SK-N-SH (cell line): ENCODE measurements at regions not wholly inside any gene's neighbourhood (a gene's known extent, or its start where the extent isn't known, plus 50 kb on each side); places are given as distances from the start of the nearest gene placed in this dataset.

Source experiments
- CTCF ChIA-PET: fragments of 300-600, 350-600 bp; formaldehyde crosslinking; extraction: SDS; loops from one replicate; lab custom pipeline; 2021; lab: Yijun Ruan, JAX
- POLR2A ChIA-PET: fragments of 350-600 bp; sonication (Branson Sonifier 250); formaldehyde crosslinking; extraction: SDS; loops from one replicate; lab custom pipeline; 2020; ENCODE audit warnings: antibody characterized with exemption, inconsistent platforms; lab: Yijun Ruan, JAX
- DNase-seq: peaks from one replicate; pipeline ENCODE4 v3.0.0; 2012
- H2AFZ ChIP-seq: fragments of 200-600 bp; sonication (generic); 2 replicates; pipeline ENCODE4 v1.8.1; 2016; ENCODE audit warnings: antibody characterized with exemption, mild to moderate bottlenecking, low read depth
- H3F3A ChIP-seq: fragments of 200-600 bp; sonication (generic); replicated peaks from 2 replicates; pipeline ENCODE3; 2016; ENCODE audit warnings: antibody characterized with exemption, mild to moderate bottlenecking; ENCODE audit not compliant: insufficient read depth
- H3K27ac ChIP-seq, 2 experiments: fragments of 200-500 bp in 1 of 2; fragments of 200-600 bp in 1 of 2; sonication (Bioruptor generic) in 1 of 2; sonication (generic), shearing (Covaris generic) in 1 of 2; 2 replicates each; pipeline versions ENCODE4 v1.5.1 to v1.6.1; 2014 to 2016; ENCODE audit warnings: low read depth in 2 of 2, inconsistent platforms in 1 of 2, low read length in 1 of 2, mild to moderate bottlenecking in 1 of 2, mixed read lengths in 1 of 2
- H3K27me3 ChIP-seq: fragments of 200-600 bp; sonication (generic), shearing (Covaris generic); 2 replicates; pipeline ENCODE4 v1.6.1; 2016; ENCODE audit warnings: mixed run types; ENCODE audit not compliant: insufficient read depth
- H3K36me3 ChIP-seq, 2 experiments: fragments of 200-500 bp in 1 of 2; fragments of 200-600 bp in 1 of 2; sonication (Bioruptor generic) in 1 of 2; sonication (generic) in 1 of 2; replicated peaks in 1 of 2; 2 replicates each; pipeline versions ENCODE3 to v1.5.1; 2014 to 2016; ENCODE audit warnings: low read length in 1 of 2, mild to moderate bottlenecking in 1 of 2; ENCODE audit not compliant: insufficient read depth in 2 of 2, control insufficient read depth in 1 of 2
- H3K4me1 ChIP-seq, 2 experiments: fragments of 200-500 bp in 1 of 2; fragments of 200-600 bp in 1 of 2; sonication (Bioruptor generic) in 1 of 2; sonication (generic), shearing (Covaris generic) in 1 of 2; 2 replicates each; pipeline versions ENCODE4 v1.5.1 to v1.6.1; 2014 to 2016; ENCODE audit warnings: low read depth in 1 of 2, low read length in 1 of 2, mixed run types in 1 of 2; ENCODE audit not compliant: insufficient read depth in 2 of 2, control insufficient read depth in 1 of 2
- H3K4me2 ChIP-seq: fragments of 200-600 bp; sonication (generic), shearing (Covaris generic); 2 replicates; pipeline ENCODE4 v1.6.1; 2017; ENCODE audit warnings: mixed run types
- H3K4me3 ChIP-seq, 2 experiments: fragments of 200-500 bp in 1 of 2; fragments of 200-600 bp in 1 of 2; sonication (Bioruptor generic) in 1 of 2; sonication (generic), shearing (Covaris generic) in 1 of 2; 2 replicates each; pipeline versions ENCODE4 v1.5.1 to v1.8.1; 2014 to 2016; ENCODE audit warnings: low read depth in 2 of 2, inconsistent platforms in 1 of 2, low read length in 1 of 2, mild to moderate bottlenecking in 1 of 2, mixed read lengths in 1 of 2, moderate library complexity in 1 of 2
- H3K79me2 ChIP-seq: fragments of 200-600 bp; sonication (generic); 2 replicates; pipeline ENCODE4 v1.8.1; 2017; ENCODE audit warnings: mild to moderate bottlenecking; ENCODE audit not compliant: insufficient read depth
- H3K9ac ChIP-seq: fragments of 200-600 bp; sonication (generic); 2 replicates; pipeline ENCODE4 v1.6.1; 2017; ENCODE audit warnings: mixed run types
- H3K9me2 ChIP-seq: fragments of 200-600 bp; sonication (generic); 2 replicates; pipeline ENCODE4 v1.6.1; 2017; ENCODE audit warnings: mixed run types
- H3K9me3 ChIP-seq: fragments of 200-600 bp; sonication (generic); 2 replicates; pipeline ENCODE4 v1.6.1; 2017; ENCODE audit warnings: mixed run types, mild to moderate bottlenecking, moderate library complexity
- H4K20me1 ChIP-seq: fragments of 200-600 bp; sonication (generic); 2 replicates; pipeline ENCODE4 v1.6.1; 2017; ENCODE audit warnings: mild to moderate bottlenecking, mixed run types; ENCODE audit not compliant: insufficient read depth
- ELF1 ChIP-seq: IDR thresholded peaks from 2 replicates; pipeline ENCODE4 v1.4.0; 2012
- EZH2phosphoT487 ChIP-seq: fragments of 200-600 bp; sonication (generic); IDR thresholded peaks from 2 replicates; pipeline ENCODE4 v1.6.1; 2017; ENCODE audit warnings: low read depth, mixed run types, mild to moderate bottlenecking, antibody characterized with exemption, moderate library complexity, borderline replicate concordance
- FOSL2 ChIP-seq: IDR thresholded peaks from 2 replicates; pipeline ENCODE4 v1.4.0; 2012; ENCODE audit warnings: low read depth, mild to moderate bottlenecking, moderate library complexity, borderline replicate concordance
- FOXJ3 ChIP-seq: sonication (generic); formaldehyde crosslinking; IDR thresholded peaks from 2 replicates; pipeline ENCODE4 v1.5.1; 2020; ENCODE audit warnings: mild to moderate bottlenecking, missing genetic modification reagents
- GATA2 ChIP-seq: sonication (generic); formaldehyde crosslinking; IDR thresholded peaks from 2 replicates; pipeline ENCODE4 v1.5.0; 2020; ENCODE audit warnings: mild to moderate bottlenecking, missing genetic modification reagents
- MXI1 ChIP-seq: IDR thresholded peaks from 2 replicates; pipeline ENCODE4 v1.6.1; 2012; ENCODE audit warnings: mild to moderate bottlenecking, low read depth, low read length, improper control_type of control experiment
- NRF1 ChIP-seq: IDR thresholded peaks from 2 replicates; pipeline ENCODE4 v1.6.1; 2012; ENCODE audit warnings: low read depth, mild to moderate bottlenecking, low read length
- RAD21 ChIP-seq: IDR thresholded peaks from 2 replicates; pipeline ENCODE4 v1.6.1; 2012; ENCODE audit warnings: mild to moderate bottlenecking, low read length
- RCOR1 ChIP-seq: fragments of 150-350 bp; IDR thresholded peaks from 2 replicates; pipeline ENCODE4 v1.6.1; 2017; ENCODE audit warnings: antibody characterized with exemption, low read length
- RXRA ChIP-seq: IDR thresholded peaks from 2 replicates; pipeline ENCODE4 v1.4.0; 2012; ENCODE audit warnings: low read depth, mild to moderate bottlenecking, borderline replicate concordance
- SIN3A ChIP-seq: IDR thresholded peaks from 2 replicates; pipeline ENCODE4 v1.6.1; 2012; ENCODE audit warnings: low read depth, mild to moderate bottlenecking, low read length, moderate library complexity, borderline replicate concordance
- SMC3 ChIP-seq: IDR thresholded peaks from 2 replicates; pipeline ENCODE4 v1.6.1; 2012; ENCODE audit warnings: low read depth, low read length, improper control_type of control experiment
- TCF12 ChIP-seq: IDR thresholded peaks from 2 replicates; pipeline ENCODE4 v1.4.0; 2012
- TEAD4 ChIP-seq: IDR thresholded peaks from 2 replicates; pipeline ENCODE4 v1.4.0; 2012; ENCODE audit warnings: mild to moderate bottlenecking, borderline replicate concordance; ENCODE audit not compliant: insufficient read depth
- WGBS: methylation state at CpG from one replicate; pipeline ENCODE4 v1.1.6; 2017; ENCODE audit warnings: low lambda C conversion rate; 5-methylcytosine and 5-hydroxymethylcytosine counted together
- TF ChIP-seq, protein P1 (sequence below): IDR thresholded peaks from 2 replicates; pipeline ENCODE4; 2012
- TF ChIP-seq, protein P2 (sequence below): IDR thresholded peaks from 2 replicates; pipeline ENCODE4 v1.4.0; 2012; ENCODE audit warnings: low read depth, borderline replicate concordance
- TF ChIP-seq, protein P3 (sequence below): fragments of 150-350 bp; IDR thresholded peaks from 2 replicates; pipeline ENCODE4 v1.6.1; 2017; ENCODE audit warnings: antibody characterized with exemption, low read length, low read depth, borderline replicate concordance
- TF ChIP-seq, protein P4 (sequence below): IDR thresholded peaks from 2 replicates; pipeline ENCODE4 v1.4.0; 2012; ENCODE audit warnings: low read depth, borderline replicate concordance

DNA sequence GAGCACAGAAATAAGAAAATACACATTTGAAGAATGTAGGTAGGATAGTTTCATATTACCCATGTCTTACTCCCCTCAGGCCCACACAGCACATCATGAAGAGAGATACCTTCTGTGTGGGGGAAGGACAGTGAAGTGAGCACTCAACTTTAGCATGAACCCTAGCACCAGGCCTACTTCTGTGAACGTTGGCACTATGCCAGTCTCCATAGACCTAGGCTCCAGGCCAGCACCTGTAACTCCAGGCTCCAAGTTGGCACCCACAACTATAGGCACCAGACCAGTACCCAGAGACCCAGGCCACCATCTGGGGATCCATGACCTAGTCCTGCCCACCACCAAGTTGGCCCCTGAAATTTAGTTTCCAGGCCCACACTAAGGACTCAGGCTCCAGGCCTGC, 410.9 kb downstream of the INSC start:
- no peaks in the 10 kb centered on the region for H3F3A ChIP-seq
- no peaks in the 10 kb centered on the region for H3K79me2 ChIP-seq
- H3K36me3 ChIP-seq, result no peaks in the 10 kb centered on the region
- ChIA-PET CTCF (no interaction called here), POLR2A (no interaction called here)
- no peak for DNase-seq
- TF ChIP-seq TCF12 (no peak), FOXJ3 (CRISPR knock-in tag) (no peak), SIN3A (no peak)
- H3K9me2 ChIP-seq, result no peaks in the 10 kb centered on the region
- no peak overlapping the region for H3K4me3 ChIP-seq
- H4K20me1 ChIP-seq, result no peaks in the 10 kb centered on the region
- H3K9me3 ChIP-seq, result peaks cover 14% of the 10 kb centered on the region
- no peak overlapping the region for H3K9ac ChIP-seq
- H3K27ac ChIP-seq, result no peak overlapping the region
- WGBS, result 0% methylated on average over 1 of the region's 1 CpG
- no peaks in the 10 kb centered on the region for H3K27me3 ChIP-seq
- H3K4me1 ChIP-seq, result no peaks in the 10 kb centered on the region
- H2AFZ ChIP-seq, result no peak overlapping the region
- H3K4me2 ChIP-seq, result no peak overlapping the region

DNA sequence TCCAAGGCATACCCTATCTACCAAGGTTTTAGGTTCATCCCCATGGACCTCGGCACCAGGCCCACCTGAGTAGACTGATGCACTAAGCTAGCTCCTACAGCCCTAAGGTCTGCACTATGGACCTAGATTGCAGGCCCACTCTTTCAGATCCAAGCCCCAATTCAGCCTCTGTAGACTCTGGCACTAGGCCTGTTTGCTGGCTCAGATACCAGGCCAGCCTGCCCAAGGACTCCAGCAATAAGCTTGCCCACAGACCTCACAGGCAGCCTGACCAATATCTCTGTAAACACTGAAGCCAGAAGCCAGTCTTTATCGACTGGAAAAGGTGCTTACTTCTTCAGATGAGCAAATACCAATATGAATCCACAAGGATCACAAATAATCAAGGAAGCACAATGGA, 411.3 kb downstream of the INSC start:
- H3K4me2 ChIP-seq, result no peak overlapping the region
- no peaks in the 10 kb centered on the region for H3K36me3 ChIP-seq
- no peaks in the 10 kb centered on the region for H3F3A ChIP-seq
- H3K27ac ChIP-seq, result no peak overlapping the region
- DNase-seq, result no peak
- no peaks in the 10 kb centered on the region for H3K9me2 ChIP-seq
- TF ChIP-seq RAD21, result no peak
- TF ChIP-seq NRF1, result no peak
- no peak for TF ChIP-seq EZH2phosphoT487
- no peak for TF ChIP-seq TEAD4
- TF ChIP-seq ELF1, result no peak
- no peak for TF ChIP-seq RCOR1
- no peak for TF ChIP-seq FOSL2
- TF ChIP-seq, protein P1, sequence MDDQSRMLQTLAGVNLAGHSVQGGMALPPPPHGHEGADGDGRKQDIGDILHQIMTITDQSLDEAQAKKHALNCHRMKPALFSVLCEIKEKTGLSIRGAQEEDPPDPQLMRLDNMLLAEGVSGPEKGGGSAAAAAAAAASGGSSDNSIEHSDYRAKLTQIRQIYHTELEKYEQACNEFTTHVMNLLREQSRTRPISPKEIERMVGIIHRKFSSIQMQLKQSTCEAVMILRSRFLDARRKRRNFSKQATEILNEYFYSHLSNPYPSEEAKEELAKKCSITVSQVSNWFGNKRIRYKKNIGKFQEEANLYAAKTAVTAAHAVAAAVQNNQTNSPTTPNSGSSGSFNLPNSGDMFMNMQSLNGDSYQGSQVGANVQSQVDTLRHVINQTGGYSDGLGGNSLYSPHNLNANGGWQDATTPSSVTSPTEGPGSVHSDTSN, result no peak
- no peak for TF ChIP-seq RXRA
- H3K4me3 ChIP-seq, result no peak overlapping the region
- H3K9me3 ChIP-seq, result peaks cover 14% of the 10 kb centered on the region
- H3K27me3 ChIP-seq, result no peaks in the 10 kb centered on the region
- H3K9ac ChIP-seq, result no peak overlapping the region
- H4K20me1 ChIP-seq, result no peaks in the 10 kb centered on the region
- ChIA-PET CTCF (no interaction called here), POLR2A (no interaction called here)
- no peak overlapping the region for H2AFZ ChIP-seq
- H3K4me1 ChIP-seq, result no peaks in the 10 kb centered on the region
- no peaks in the 10 kb centered on the region for H3K79me2 ChIP-seq
- whole genome bisulfite sequencing, result 6% methylated on average over 2 of the region's 2 CpGs

DNA sequence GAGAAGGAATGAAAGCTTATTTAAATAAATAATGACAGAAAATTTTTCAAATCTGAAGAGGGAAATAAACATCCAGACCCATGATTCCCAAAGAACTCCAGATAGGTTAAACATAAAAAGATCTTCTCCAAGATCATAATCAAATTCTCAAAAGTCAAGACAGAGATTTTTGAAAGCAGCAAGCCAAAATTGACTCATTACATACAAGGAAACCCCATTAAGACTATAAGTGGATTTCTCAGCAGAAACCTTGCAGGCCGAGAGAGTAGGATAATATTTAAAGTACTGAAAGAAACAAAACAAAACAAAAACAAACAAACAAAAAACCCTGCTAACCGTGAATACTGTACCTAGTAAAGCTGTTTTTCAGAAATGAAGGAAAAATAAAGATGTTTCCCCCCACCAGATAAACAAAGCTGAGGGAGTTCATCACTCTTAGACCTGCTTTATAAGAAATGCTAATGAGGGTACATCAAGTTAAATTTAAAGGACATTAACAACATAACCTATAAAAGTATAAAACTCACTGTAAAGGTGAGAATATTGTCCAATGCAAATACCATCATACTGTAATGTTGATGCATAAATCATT, 412.2 kb downstream of the INSC start:
- H3K36me3 ChIP-seq, result no peaks in the 10 kb centered on the region
- no peak overlapping the region for H2AFZ ChIP-seq
- no peaks in the 10 kb centered on the region for H3K9me2 ChIP-seq
- H3K79me2 ChIP-seq, result no peaks in the 10 kb centered on the region
- POLR2A ChIA-PET, result no interaction called here
- no peaks in the 10 kb centered on the region for H4K20me1 ChIP-seq
- H3K4me2 ChIP-seq, result no peak overlapping the region
- no peak overlapping the region for H3K27ac ChIP-seq
- no peak overlapping the region for H3K4me3 ChIP-seq
- no peaks in the 10 kb centered on the region for H3F3A ChIP-seq
- H3K27me3 ChIP-seq, result no peaks in the 10 kb centered on the region
- DNase-seq, result no peak
- H3K4me1 ChIP-seq, result no peaks in the 10 kb centered on the region
- peaks cover 14% of the 10 kb centered on the region for H3K9me3 ChIP-seq
- CTCF ChIA-PET, result interaction anchor here (1.1 kb wide), 1 partner anchor 8 kb away, joined by 3 read pairs; no protein-coding TSS in a partner anchor
- H3K9ac ChIP-seq, result no peak overlapping the region
- 22% methylated on average over 2 of the region's 2 CpGs for WGBS
- TF ChIP-seq MXI1, result no peak
- no peak for TF ChIP-seq RCOR1
- no peak for TF ChIP-seq GATA2 (CRISPR knock-in tag)
- no peak for TF ChIP-seq TCF12
- TF ChIP-seq, protein P2, sequence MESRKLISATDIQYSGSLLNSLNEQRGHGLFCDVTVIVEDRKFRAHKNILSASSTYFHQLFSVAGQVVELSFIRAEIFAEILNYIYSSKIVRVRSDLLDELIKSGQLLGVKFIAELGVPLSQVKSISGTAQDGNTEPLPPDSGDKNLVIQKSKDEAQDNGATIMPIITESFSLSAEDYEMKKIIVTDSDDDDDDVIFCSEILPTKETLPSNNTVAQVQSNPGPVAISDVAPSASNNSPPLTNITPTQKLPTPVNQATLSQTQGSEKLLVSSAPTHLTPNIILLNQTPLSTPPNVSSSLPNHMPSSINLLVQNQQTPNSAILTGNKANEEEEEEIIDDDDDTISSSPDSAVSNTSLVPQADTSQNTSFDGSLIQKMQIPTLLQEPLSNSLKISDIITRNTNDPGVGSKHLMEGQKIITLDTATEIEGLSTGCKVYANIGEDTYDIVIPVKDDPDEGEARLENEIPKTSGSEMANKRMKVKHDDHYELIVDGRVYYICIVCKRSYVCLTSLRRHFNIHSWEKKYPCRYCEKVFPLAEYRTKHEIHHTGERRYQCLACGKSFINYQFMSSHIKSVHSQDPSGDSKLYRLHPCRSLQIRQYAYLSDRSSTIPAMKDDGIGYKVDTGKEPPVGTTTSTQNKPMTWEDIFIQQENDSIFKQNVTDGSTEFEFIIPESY, result no peak
- no peak for TF ChIP-seq ELF1
- no peak for TF ChIP-seq SMC3
- TF ChIP-seq, protein P3, sequence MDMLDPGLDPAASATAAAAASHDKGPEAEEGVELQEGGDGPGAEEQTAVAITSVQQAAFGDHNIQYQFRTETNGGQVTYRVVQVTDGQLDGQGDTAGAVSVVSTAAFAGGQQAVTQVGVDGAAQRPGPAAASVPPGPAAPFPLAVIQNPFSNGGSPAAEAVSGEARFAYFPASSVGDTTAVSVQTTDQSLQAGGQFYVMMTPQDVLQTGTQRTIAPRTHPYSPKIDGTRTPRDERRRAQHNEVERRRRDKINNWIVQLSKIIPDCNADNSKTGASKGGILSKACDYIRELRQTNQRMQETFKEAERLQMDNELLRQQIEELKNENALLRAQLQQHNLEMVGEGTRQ, result no peak
- TF ChIP-seq TEAD4, result no peak
- TF ChIP-seq, protein P4, sequence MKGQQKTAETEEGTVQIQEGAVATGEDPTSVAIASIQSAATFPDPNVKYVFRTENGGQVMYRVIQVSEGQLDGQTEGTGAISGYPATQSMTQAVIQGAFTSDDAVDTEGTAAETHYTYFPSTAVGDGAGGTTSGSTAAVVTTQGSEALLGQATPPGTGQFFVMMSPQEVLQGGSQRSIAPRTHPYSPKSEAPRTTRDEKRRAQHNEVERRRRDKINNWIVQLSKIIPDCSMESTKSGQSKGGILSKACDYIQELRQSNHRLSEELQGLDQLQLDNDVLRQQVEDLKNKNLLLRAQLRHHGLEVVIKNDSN, result no peak
